Fibroblast of mammary gland (primary cell): ENCODE measurements at regions not wholly inside any gene's neighbourhood (a gene's known extent, or its start where the extent isn't known, plus 50 kb on each side); places are given as distances from the start of the nearest gene placed in this dataset.

Experiments
- DNase-seq: peaks from one replicate; pipeline ENCODE4 v3.0.0-alpha.2; 2010; ENCODE audit warnings: low read depth
- H3K4me3 ChIP-seq: 2 replicates; pipeline ENCODE4 v1.5.1; 2011; ENCODE audit warnings: low read depth, mild to moderate bottlenecking, low read length, moderate library complexity; ENCODE audit not compliant: control insufficient read depth
- TF ChIP-seq, protein P1 (sequence below): conservative IDR thresholded peaks from 2 replicates; pipeline ENCODE4 v1.5.1; 2011; ENCODE audit warnings: low read depth, low read length, inconsistent platforms; ENCODE audit not compliant: control insufficient read depth, insufficient read depth

DNA sequence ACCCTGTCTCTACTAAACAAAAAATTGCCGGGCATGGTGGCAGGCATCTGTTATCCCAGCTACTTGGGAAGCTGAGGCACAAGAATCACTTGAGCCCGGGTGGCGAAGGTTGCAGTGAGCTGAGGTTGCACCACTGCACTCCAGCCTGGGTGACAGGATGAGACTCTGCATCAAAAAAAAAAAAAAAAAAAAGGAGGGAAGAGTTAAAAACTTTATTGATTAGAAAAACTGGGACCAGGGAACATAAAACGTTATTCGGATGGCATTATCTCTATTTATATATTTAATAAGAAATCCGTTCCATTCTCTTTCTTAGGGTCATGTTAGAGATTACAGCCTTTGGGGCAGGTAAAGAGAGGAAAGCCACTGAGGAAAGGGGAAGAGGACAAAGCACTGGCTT is 197.5 kb downstream of the BCR start:
- no peak for DNase-seq
- TF ChIP-seq, protein P1, sequence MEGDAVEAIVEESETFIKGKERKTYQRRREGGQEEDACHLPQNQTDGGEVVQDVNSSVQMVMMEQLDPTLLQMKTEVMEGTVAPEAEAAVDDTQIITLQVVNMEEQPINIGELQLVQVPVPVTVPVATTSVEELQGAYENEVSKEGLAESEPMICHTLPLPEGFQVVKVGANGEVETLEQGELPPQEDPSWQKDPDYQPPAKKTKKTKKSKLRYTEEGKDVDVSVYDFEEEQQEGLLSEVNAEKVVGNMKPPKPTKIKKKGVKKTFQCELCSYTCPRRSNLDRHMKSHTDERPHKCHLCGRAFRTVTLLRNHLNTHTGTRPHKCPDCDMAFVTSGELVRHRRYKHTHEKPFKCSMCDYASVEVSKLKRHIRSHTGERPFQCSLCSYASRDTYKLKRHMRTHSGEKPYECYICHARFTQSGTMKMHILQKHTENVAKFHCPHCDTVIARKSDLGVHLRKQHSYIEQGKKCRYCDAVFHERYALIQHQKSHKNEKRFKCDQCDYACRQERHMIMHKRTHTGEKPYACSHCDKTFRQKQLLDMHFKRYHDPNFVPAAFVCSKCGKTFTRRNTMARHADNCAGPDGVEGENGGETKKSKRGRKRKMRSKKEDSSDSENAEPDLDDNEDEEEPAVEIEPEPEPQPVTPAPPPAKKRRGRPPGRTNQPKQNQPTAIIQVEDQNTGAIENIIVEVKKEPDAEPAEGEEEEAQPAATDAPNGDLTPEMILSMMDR: no peak
- no peak overlapping the region for H3K4me3 ChIP-seq

DNA sequence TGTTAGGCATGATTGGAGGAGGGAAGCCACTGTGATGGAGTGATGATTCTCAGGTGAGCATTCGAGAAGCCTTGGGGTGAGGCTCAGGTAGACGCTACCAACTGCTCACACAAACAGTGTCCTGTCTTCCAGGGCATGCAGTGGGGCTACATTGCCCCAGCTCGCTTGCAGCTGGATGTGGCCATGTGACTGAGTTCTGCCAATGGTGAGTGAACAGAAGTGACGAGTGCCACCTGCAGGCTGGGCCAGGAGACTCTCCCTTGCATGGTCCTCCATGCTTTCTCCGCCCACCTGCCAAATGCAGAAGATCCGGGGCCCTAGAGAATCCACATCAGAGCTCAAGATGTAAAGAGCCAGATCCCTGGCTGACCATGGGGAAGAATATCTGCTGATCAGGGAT is 195.9 kb downstream of the BCR start:
- no peak overlapping the region for H3K4me3 ChIP-seq
- peak; percentile 17 for DNase-seq
- TF ChIP-seq, protein P1: peak; percentile 23

DNA sequence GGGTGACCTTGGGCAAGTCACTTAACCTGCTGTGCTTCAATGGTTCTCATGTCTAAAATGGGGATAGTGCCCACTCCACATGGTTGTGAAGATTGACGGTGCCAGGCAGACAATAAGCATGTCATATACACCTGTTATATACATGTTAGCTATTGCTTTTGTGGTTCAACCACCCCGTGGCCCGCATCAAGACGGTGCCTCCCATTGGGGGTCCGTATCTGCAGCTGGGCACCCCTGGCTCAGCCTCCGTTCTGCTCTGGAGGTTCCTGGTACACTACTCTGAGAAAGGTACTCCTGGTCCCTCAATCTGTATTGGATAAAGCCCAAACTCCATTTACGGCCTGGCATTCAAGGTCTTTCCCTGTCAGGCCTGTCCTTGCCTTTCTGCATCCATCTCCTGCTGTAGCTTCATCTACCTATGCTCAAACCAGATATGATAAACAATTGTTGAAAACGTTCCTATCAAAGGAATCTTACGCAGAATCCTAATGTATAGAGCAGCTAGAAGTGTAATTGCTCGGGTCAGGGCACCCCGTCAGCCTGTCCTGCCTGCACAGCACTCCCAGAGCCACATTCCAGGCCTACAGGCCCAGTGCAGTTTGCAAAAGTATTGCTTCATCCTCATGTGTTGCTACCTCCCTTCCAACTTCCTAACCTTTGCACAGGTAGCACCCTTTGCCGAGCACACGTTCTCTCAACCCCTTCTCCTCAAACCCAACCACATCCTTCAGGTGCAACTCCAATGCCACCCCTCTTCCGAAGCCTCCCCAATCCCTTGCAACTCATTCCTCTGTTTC is 194.9 kb downstream of the BCR start:
- no peak overlapping the region for H3K4me3 ChIP-seq
- DNase-seq: no peak
- TF ChIP-seq, protein P1: no peak

DNA sequence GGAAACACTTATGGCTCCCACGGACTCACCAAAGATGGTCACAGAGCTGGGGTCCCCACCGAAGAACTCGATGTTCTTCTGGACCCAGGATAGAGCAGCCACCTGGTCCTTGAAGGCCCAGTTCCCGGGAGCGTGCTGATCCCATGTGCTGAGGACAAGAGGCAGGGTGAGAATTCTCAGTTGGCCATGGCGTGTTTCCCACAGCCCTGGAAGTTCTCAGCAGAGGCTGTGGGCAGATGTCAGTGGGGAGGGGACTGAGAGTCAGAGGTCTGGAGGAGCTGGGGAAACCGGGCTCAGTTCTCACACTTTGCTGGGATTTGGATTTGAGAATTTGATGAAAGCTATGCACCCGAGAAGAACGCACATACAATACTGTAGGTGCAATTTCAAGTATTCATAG is 193.3 kb downstream of the BCR start:
- H3K4me3 ChIP-seq: no peak overlapping the region
- DNase-seq: no peak
- TF ChIP-seq, protein P1: no peak

DNA sequence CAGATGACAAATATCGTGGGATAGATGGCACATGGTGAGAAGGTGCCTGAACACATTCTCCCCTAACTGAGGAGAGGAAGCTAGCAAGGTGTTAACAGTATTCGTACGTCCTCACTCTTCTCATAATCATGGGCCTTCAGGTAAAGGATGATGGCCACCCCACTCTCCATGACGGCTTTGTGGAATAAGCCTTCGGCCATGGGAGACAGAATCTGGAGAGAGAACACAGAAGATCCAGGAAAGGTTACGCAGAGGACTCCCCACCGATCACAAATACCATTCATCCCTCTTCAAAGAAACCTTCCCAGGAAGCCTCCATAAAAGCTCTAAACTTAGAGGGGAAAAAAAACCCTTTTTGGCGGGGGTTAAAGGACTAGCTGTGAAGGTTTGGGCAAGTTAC is 189.9 kb downstream of the BCR start:
- DNase-seq: no peak
- TF ChIP-seq, protein P1: no peak
- no peak overlapping the region for H3K4me3 ChIP-seq

DNA sequence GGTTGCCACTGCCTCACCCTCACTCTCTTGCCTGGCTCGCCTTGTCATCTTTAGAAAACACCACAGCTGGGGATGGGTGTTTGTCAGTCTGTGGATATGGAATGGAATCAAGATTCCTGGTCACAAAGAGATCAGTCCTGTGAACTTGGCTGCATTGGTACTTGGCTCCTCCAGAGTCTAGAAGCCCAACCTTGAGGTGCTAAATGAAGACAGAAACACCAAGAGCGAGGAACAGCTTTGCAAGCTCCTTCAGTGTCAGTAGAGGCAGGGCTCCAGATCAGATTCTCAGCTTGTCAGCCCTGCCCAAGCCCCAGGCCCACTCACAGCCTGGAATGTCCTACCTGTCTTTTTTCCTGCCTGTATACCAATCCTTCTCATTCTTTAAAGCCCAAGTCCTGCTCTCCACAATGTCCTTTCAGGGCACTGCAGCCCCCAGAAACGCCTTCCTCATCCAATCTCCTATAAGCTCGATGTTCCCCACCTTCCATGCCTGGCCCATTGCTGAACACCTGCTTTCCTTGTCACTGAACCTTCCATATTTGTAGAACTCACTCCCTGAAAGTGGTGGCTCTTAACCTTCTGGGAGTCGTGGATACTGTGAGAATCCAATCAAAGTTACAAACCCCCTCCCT is 188.9 kb downstream of the BCR start:
- TF ChIP-seq, protein P1: no peak
- no peak overlapping the region for H3K4me3 ChIP-seq
- DNase-seq: no peak
